ENCODE measurements at regions not wholly inside any gene's neighbourhood (a gene's known extent, or its start where the extent isn't known, plus 50 kb on each side); places are given as distances from the start of the nearest gene placed in this dataset.

GRCh38 chr7:94243066-94243711 lies 151.5 kb upstream of the COL1A2 start:
- no peak for TF ChIP-seq POLR2A (IDR thresholded peaks at IDR 0.05)
- TF ChIP-seq CTCF (IDR thresholded peaks at IDR 0.05) = no peak

Measured in uterus (tissue), 2 donors.